ENCODE measurements at regions not wholly inside any gene's neighbourhood (a gene's known extent, or its start where the extent isn't known, plus 50 kb on each side); places are given as distances from the start of the nearest gene placed in this dataset.

DNA sequence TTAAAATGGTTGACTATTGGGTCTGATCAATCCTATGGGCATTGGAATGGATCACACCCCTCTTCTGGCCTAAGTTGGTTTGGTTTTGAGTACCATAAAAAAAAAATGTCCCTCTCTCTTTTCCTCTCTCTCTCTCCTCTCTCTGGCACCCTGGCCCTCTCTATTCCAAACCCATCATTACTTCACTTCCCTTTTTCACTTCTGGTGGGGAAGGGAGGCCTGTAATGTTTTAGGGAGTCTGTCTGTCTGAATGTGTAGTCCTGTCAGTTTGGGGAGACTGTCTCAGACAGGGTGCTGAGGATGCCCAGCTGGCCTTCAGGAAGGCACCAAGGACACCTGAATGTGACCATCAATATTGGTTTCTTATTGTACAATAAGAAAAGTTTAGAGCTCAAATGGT, 165.8 kb downstream of the CD24 start:
- Histone ChIP-seq H2AK5ac (ENCODE audit: insufficient read length, low read length) (no peak overlapping the region), H3K4me2 (ENCODE audit: insufficient read depth, insufficient read length, low read length) (no peak overlapping the region), H3K23me2 (ENCODE audit: insufficient read length, low read depth, low read length, poor library complexity, severe bottlenecking) (no peaks in the 10 kb centered on the region), H3K4ac (ENCODE audit: low read depth, low read length) (no peak overlapping the region), H3K9ac (ENCODE audit: extremely low read depth, insufficient read length, low read length) (no peak overlapping the region), H3K79me2 (ENCODE audit: insufficient read depth, low read length) (no peaks in the 10 kb centered on the region), H2BK5ac (ENCODE audit: insufficient read length, low read length) (no peak overlapping the region), H3K4me1 (ENCODE audit: insufficient read depth, low read length) (peaks cover 5% of the 10 kb centered on the region; the same call in 1 of the 2 replicates), H4K20me1 (ENCODE audit: control insufficient read depth, insufficient read depth, insufficient read length) (no peaks in the 10 kb centered on the region), H3K23ac (ENCODE audit: insufficient read length, low read depth, low read length) (no peak overlapping the region), H3K9me3 (ENCODE audit: control insufficient read depth, low read depth, low read length) (peaks cover 31% of the 10 kb centered on the region), H4K8ac (replicated peaks; ENCODE audit: insufficient read length, low read depth, low read length) (no peak overlapping the region), H2AFZ (ENCODE audit: low read length) (no peak overlapping the region), H3K27ac (ENCODE audit: insufficient read length, low read depth, low read length) (no peak overlapping the region), H3K27me3 (ENCODE audit: insufficient read depth, low read length) (no peaks in the 10 kb centered on the region), H2BK12ac (ENCODE audit: insufficient read length, low read depth, low read length) (no peak overlapping the region), H3K14ac (ENCODE audit: insufficient read depth, low read length) (no peak overlapping the region), H4K91ac (ENCODE audit: insufficient read length, low read depth, low read length) (no peak overlapping the region), H3T11ph (ENCODE audit: low read length) (no peak overlapping the region), H2BK20ac (ENCODE audit: low read depth, low read length, poor library complexity, severe bottlenecking) (no peak overlapping the region), H3K56ac (ENCODE audit: insufficient read length, low read depth, low read length) (no peak overlapping the region), H2BK15ac (ENCODE audit: low read depth, low read length) (no peak overlapping the region), H3K18ac (ENCODE audit: insufficient read length, low read depth, low read length) (no peak overlapping the region), H2BK120ac (ENCODE audit: low read depth, low read length, poor library complexity, severe bottlenecking) (no peak overlapping the region), H3K79me1 (ENCODE audit: insufficient read depth, low read depth, low read length, poor library complexity, severe bottlenecking) (no peaks in the 10 kb centered on the region), H4K5ac (ENCODE audit: insufficient read length, low read depth, low read length) (no peak overlapping the region)
- no peak for DNase-seq
- no peak overlapping the region for H3K4me3 Mint-ChIP-seq
- TF ChIP-seq, protein P1, sequence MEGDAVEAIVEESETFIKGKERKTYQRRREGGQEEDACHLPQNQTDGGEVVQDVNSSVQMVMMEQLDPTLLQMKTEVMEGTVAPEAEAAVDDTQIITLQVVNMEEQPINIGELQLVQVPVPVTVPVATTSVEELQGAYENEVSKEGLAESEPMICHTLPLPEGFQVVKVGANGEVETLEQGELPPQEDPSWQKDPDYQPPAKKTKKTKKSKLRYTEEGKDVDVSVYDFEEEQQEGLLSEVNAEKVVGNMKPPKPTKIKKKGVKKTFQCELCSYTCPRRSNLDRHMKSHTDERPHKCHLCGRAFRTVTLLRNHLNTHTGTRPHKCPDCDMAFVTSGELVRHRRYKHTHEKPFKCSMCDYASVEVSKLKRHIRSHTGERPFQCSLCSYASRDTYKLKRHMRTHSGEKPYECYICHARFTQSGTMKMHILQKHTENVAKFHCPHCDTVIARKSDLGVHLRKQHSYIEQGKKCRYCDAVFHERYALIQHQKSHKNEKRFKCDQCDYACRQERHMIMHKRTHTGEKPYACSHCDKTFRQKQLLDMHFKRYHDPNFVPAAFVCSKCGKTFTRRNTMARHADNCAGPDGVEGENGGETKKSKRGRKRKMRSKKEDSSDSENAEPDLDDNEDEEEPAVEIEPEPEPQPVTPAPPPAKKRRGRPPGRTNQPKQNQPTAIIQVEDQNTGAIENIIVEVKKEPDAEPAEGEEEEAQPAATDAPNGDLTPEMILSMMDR (conservative IDR thresholded peaks at IDR 0.05) = no peak
- H3K27me3 Mint-ChIP-seq (ENCODE audit: low read depth) = peaks cover 4% of the 10 kb centered on the region
- peaks cover 77 to 83% of the 10 kb centered on the region in 2 experiments for H3K9me3 Mint-ChIP-seq
- H3K4me1 Mint-ChIP-seq = peaks cover 16 to 36% of the 10 kb centered on the region in 2 experiments
- peaks cover 36 to 79% (median 61%) of the 10 kb centered on the region in 3 experiments for H3K36me3 Mint-ChIP-seq (ENCODE audit: insufficient read depth in 1 of 3, low read depth in 3 of 3)
- H3K27ac Mint-ChIP-seq = no peak overlapping the region

Measured in H9 (cell line).